Renal cortex interstitium (tissue), 11 donors: ENCODE measurements at regions not wholly inside any gene's neighbourhood (a gene's known extent, or its start where the extent isn't known, plus 50 kb on each side); places are given as distances from the start of the nearest gene placed in this dataset.
A peak's percentile ranks its signal among the peaks of the same experiment; 100 is the strongest.

Source experiments
- DNase-seq, 11 donors: peaks; one replicate each; pipeline ENCODE4 v3.0.0-alpha.2; 2013; ENCODE audit warnings: low read depth in 9 of 11, low spot score in 4 of 11; ENCODE audit errors: extremely low read depth in 1 of 11

GRCh38 chrX:8971116-8971515 is 62.8 kb downstream of the FAM9B start:
- peak in 2 of 11 donors; percentile 12 to 22 for DNase-seq

- DNase-seq: no peak
Observed at GRCh38 chrX:8969378-8969777, 64.5 kb downstream of the FAM9B start.

- no peak for DNase-seq
Observed at GRCh38 chrX:8967461-8967860, 66.5 kb downstream of the FAM9B start.

GRCh38 chrX:8960957-8961468 is 72.9 kb downstream of the FAM9B start:
- DNase-seq: peak in 3 of 11 donors; percentile 9 to 18 (median 16)

- DNase-seq: no peak
Observed at GRCh38 chrX:8955511-8955910, 78.4 kb downstream of the FAM9B start.

GRCh38 chrX:8946563-8946962 is 87.4 kb downstream of the FAM9B start:
- no peak for DNase-seq

GRCh38 chrX:8939322-8939721 is 94.6 kb downstream of the FAM9B start:
- no peak for DNase-seq

- no peak for DNase-seq
Observed at GRCh38 chrX:8927701-8928100, 106.2 kb downstream of the FAM9B start.

GRCh38 chrX:8927066-8927635 is 106.8 kb downstream of the FAM9B start:
- DNase-seq: no peak

- no peak for DNase-seq
Observed at GRCh38 chrX:8921615-8922014, 112.3 kb downstream of the FAM9B start.

- DNase-seq: no peak
Observed at GRCh38 chrX:8919801-8920200, 114.1 kb downstream of the FAM9B start.

GRCh38 chrX:8916697-8917096 is 115.5 kb upstream of the FAM9A start:
- DNase-seq: no peak

- no peak for DNase-seq
Observed at GRCh38 chrX:8914681-8915080, 113.5 kb upstream of the FAM9A start.

- no peak for DNase-seq
Observed at GRCh38 chrX:8913655-8914409, 112.6 kb upstream of the FAM9A start.

- DNase-seq: no peak
Observed at GRCh38 chrX:8907688-8908087, 106.5 kb upstream of the FAM9A start.

- DNase-seq: no peak
Observed at GRCh38 chrX:8906299-8906938, 105.2 kb upstream of the FAM9A start.

GRCh38 chrX:8897259-8897658 is 96.1 kb upstream of the FAM9A start:
- no peak for DNase-seq

- no peak for DNase-seq
Observed at GRCh38 chrX:8890794-8891193, 89.6 kb upstream of the FAM9A start.

- no peak for DNase-seq
Observed at GRCh38 chrX:8887004-8887403, 85.8 kb upstream of the FAM9A start.

GRCh38 chrX:8879750-8880149 is 78.6 kb upstream of the FAM9A start:
- DNase-seq: no peak
